Astrocyte (in vitro differentiated cells and primary cell): ENCODE measurements at regions not wholly inside any gene's neighbourhood (a gene's known extent, or its start where the extent isn't known, plus 50 kb on each side); places are given as distances from the start of the nearest gene placed in this dataset.

Experiments
- DNase-seq: peaks from one replicate; pipeline ENCODE4 v3.0.0-alpha.2; 2010; ENCODE audit warnings: low read depth
- FAIRE-seq: peaks from 2 replicates; lab custom pipeline; 2011; peaks lifted over from hg19 to GRCh38; lab: Jason Lieb, UNC
- H2AFZ ChIP-seq: 2 replicates; pipeline ENCODE4 v1.6.0; 2012; ENCODE audit warnings: low read depth, low read length, inconsistent platforms
- H3K27ac ChIP-seq: 2 replicates; pipeline ENCODE4 v1.5.1; 2011; ENCODE audit warnings: low read depth, low read length, inconsistent platforms
- H3K27me3 ChIP-seq: 2 replicates; pipeline ENCODE4 v1.6.0; 2011; ENCODE audit warnings: low read length, inconsistent platforms; ENCODE audit not compliant: insufficient read depth
- H3K36me3 ChIP-seq: 2 replicates; pipeline ENCODE4 v1.5.1; 2011; ENCODE audit warnings: low read length, inconsistent platforms; ENCODE audit not compliant: insufficient read depth
- H3K4me1 ChIP-seq: 2 replicates; pipeline ENCODE4 v1.5.1; 2011; ENCODE audit warnings: low read length, inconsistent platforms; ENCODE audit not compliant: insufficient read depth
- H3K4me2 ChIP-seq: 2 replicates; pipeline ENCODE4 v1.6.0; 2012; ENCODE audit warnings: low read length, inconsistent platforms
- H3K4me3 ChIP-seq: 2 replicates; pipeline ENCODE4 v1.5.1; 2011; ENCODE audit warnings: low read depth, mild to moderate bottlenecking, low read length, inconsistent platforms; ENCODE audit not compliant: insufficient read depth
- H3K79me2 ChIP-seq: 2 replicates; pipeline ENCODE4 v1.6.0; 2012; ENCODE audit warnings: mild to moderate bottlenecking, low read length, inconsistent platforms; ENCODE audit not compliant: insufficient read depth
- H3K9ac ChIP-seq: 2 replicates; pipeline ENCODE4 v1.6.0; 2012; ENCODE audit warnings: mild to moderate bottlenecking, low read length, inconsistent platforms
- H3K9me3 ChIP-seq: 2 replicates; pipeline ENCODE4 v1.5.1; 2012; ENCODE audit warnings: low read depth, mild to moderate bottlenecking, low read length, inconsistent platforms; ENCODE audit not compliant: insufficient read depth
- H4K20me1 ChIP-seq: 2 replicates; pipeline ENCODE4 v1.6.0; 2012; ENCODE audit warnings: low read length, inconsistent platforms; ENCODE audit not compliant: insufficient read depth
- H3K27ac Mint-ChIP-seq: one replicate; pipeline ENCODE4 v1.8.0; 2021; ENCODE audit warnings: mild to moderate bottlenecking, mixed read lengths; ENCODE audit not compliant: unreplicated experiment
- H3K27me3 Mint-ChIP-seq: one replicate; pipeline ENCODE4 v1.8.0; 2021; ENCODE audit warnings: low read depth, mixed read lengths; ENCODE audit not compliant: unreplicated experiment
- H3K36me3 Mint-ChIP-seq: one replicate; pipeline ENCODE4 v1.8.0; 2021; ENCODE audit warnings: low read depth, mixed read lengths; ENCODE audit not compliant: unreplicated experiment
- H3K4me1 Mint-ChIP-seq: one replicate; pipeline ENCODE4 v1.8.0; 2021; ENCODE audit warnings: low read depth, mixed read lengths; ENCODE audit not compliant: unreplicated experiment
- H3K4me3 Mint-ChIP-seq: one replicate; pipeline ENCODE4 v1.8.0; 2021; ENCODE audit warnings: mild to moderate bottlenecking, moderate library complexity, mixed read lengths; ENCODE audit not compliant: unreplicated experiment
- H3K9me3 Mint-ChIP-seq: one replicate; pipeline ENCODE4 v1.8.0; 2021; ENCODE audit warnings: mild to moderate bottlenecking, mixed read lengths; ENCODE audit not compliant: unreplicated experiment
- EZH2 ChIP-seq: IDR thresholded peaks from 2 replicates; pipeline ENCODE4 v1.6.1; 2012; ENCODE audit warnings: mild to moderate bottlenecking, low read length, inconsistent platforms; ENCODE audit not compliant: insufficient read depth
- TF ChIP-seq, protein P1 (sequence below): IDR thresholded peaks from 2 replicates; pipeline ENCODE4 v1.5.1; 2011; ENCODE audit warnings: low read depth, mild to moderate bottlenecking, inconsistent platforms, low read length, moderate library complexity; ENCODE audit not compliant: insufficient read depth

DNA sequence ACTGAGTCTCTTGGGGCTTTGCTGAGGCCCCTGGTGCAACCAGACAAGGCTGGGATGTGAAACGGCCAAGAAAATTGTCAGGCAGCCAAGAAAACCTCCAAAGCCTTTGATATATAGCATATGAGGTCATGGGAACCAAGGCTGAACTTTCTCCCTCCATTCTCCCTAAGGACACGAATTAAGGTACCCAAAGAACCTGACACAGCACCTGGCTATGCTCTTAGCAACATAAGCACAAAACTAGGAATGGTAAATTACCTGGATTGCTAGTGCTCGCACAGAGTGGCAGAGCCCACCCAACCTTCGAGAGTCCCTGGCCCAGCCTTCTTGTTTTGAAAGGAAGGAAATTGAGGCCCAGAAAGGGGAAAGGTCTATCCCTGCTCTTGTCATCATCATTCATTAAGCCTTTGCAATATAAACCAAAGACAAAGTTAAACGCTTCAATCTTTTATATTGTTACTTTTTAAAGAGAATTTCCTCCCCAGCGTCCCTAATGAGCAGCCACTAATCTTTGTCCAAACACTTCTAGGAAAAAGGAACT lies 220.0 kb upstream of the NR4A3 start:
- Histone ChIP-seq H3K9ac (no peak overlapping the region), H2AFZ (no peak overlapping the region), H3K4me1 (no peaks in the 10 kb centered on the region), H3K4me3 (no peak overlapping the region), H3K36me3 (no peaks in the 10 kb centered on the region), H3K27me3 (no peaks in the 10 kb centered on the region), H3K4me2 (no peak overlapping the region), H3K9me3 (no peaks in the 10 kb centered on the region), H3K27ac (no peak overlapping the region), H4K20me1 (no peaks in the 10 kb centered on the region), H3K79me2 (no peaks in the 10 kb centered on the region)
- DNase-seq (no peak), FAIRE-seq (no peak)
- H3K27me3 Mint-ChIP-seq, result peaks cover 4% of the 10 kb centered on the region
- no peaks in the 10 kb centered on the region for H3K4me1 Mint-ChIP-seq
- H3K27ac Mint-ChIP-seq, result no peak overlapping the region
- H3K4me3 Mint-ChIP-seq, result no peak overlapping the region
- no peaks in the 10 kb centered on the region for H3K36me3 Mint-ChIP-seq
- H3K9me3 Mint-ChIP-seq, result no peaks in the 10 kb centered on the region
- TF ChIP-seq, protein P1, sequence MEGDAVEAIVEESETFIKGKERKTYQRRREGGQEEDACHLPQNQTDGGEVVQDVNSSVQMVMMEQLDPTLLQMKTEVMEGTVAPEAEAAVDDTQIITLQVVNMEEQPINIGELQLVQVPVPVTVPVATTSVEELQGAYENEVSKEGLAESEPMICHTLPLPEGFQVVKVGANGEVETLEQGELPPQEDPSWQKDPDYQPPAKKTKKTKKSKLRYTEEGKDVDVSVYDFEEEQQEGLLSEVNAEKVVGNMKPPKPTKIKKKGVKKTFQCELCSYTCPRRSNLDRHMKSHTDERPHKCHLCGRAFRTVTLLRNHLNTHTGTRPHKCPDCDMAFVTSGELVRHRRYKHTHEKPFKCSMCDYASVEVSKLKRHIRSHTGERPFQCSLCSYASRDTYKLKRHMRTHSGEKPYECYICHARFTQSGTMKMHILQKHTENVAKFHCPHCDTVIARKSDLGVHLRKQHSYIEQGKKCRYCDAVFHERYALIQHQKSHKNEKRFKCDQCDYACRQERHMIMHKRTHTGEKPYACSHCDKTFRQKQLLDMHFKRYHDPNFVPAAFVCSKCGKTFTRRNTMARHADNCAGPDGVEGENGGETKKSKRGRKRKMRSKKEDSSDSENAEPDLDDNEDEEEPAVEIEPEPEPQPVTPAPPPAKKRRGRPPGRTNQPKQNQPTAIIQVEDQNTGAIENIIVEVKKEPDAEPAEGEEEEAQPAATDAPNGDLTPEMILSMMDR, result no peak
- no peak for TF ChIP-seq EZH2

DNA sequence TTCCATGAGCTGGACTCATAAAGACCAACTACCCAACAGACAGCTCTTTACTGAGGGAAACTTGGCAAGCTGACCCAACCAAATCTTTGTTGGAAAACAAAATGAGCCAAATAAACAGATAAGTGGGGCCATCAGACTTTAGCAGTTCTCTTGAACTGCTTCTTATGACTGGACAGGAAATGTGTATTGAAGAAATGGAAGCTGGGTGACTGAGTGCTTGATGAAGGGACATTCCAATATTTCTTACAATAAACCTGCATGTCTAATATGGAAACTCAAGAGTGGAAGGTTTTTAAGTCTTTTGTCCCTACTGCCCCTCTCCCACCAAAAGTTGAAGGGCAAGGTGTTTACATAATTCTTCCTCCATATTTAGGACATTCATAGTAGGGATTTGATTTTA lies 218.8 kb upstream of the NR4A3 start:
- H3K4me2 ChIP-seq, result no peak overlapping the region
- Mint-ChIP-seq H3K4me3 (no peak overlapping the region), H3K36me3 (no peaks in the 10 kb centered on the region), H3K27ac (no peak overlapping the region), H3K9me3 (no peaks in the 10 kb centered on the region), H3K4me1 (peaks cover 3% of the 10 kb centered on the region), H3K27me3 (peaks cover 2% of the 10 kb centered on the region)
- H4K20me1 ChIP-seq, result no peaks in the 10 kb centered on the region
- FAIRE-seq, result no peak
- no peak overlapping the region for H2AFZ ChIP-seq
- no peak for TF ChIP-seq EZH2
- TF ChIP-seq, protein P1, result no peak
- no peak overlapping the region for H3K4me3 ChIP-seq
- no peaks in the 10 kb centered on the region for H3K36me3 ChIP-seq
- no peaks in the 10 kb centered on the region for H3K27me3 ChIP-seq
- no peaks in the 10 kb centered on the region for H3K9me3 ChIP-seq
- DNase-seq, result no peak
- no peak overlapping the region for H3K27ac ChIP-seq
- H3K4me1 ChIP-seq, result no peaks in the 10 kb centered on the region
- no peak overlapping the region for H3K9ac ChIP-seq
- H3K79me2 ChIP-seq, result no peaks in the 10 kb centered on the region

DNA sequence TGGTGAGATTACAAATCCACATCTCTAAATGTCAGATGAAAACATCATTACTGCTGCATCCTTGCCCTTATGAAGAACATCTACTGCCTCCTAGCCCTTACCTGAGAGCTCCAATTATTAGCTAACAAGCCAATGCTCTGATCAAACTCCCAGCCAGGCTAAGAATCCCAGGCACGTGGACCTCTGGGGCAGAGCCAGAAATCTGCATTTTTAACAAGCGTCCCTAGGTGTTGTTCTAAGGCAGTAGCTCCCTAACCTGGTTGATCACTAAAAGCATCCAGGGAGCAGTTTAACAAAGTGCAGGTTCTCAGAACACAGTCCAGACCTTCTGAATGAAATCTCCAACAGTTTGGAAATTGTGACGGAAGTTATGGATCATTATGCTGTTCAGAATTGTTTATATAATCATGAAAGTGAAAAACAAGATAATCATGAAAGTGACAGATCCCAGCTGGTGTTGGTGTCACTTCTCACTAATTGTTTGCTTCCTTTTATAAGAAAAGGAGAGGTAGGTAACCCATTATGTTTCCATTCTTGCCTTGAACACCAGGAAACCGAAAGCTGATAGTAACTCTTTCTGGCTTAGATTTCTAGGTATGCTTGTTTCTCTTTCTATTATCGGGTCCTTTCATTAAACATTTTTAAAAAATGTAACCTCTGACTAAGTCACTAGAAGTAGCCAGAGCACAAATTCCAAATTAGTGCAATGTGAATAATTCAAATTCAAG lies 216.5 kb upstream of the NR4A3 start:
- DNase-seq (no peak), FAIRE-seq (no peak)
- Histone ChIP-seq H2AFZ (no peak overlapping the region), H3K79me2 (no peaks in the 10 kb centered on the region), H3K4me1 (no peaks in the 10 kb centered on the region), H3K4me2 (no peak overlapping the region), H3K4me3 (no peak overlapping the region), H3K36me3 (no peaks in the 10 kb centered on the region), H3K9me3 (no peaks in the 10 kb centered on the region), H3K27ac (no peak overlapping the region), H4K20me1 (no peaks in the 10 kb centered on the region), H3K27me3 (no peaks in the 10 kb centered on the region), H3K9ac (no peak overlapping the region)
- Mint-ChIP-seq H3K27me3 (peaks cover 8% of the 10 kb centered on the region), H3K9me3 (no peaks in the 10 kb centered on the region), H3K4me3 (no peak overlapping the region), H3K4me1 (peaks cover 4% of the 10 kb centered on the region), H3K27ac (no peak overlapping the region), H3K36me3 (no peaks in the 10 kb centered on the region)
- TF ChIP-seq, protein P1, result no peak
